CD4-positive, alpha-beta T cell (primary cell): ENCODE measurements at regions not wholly inside any gene's neighbourhood (a gene's known extent, or its start where the extent isn't known, plus 50 kb on each side); places are given as distances from the start of the nearest gene placed in this dataset.

Experiments
- ATAC-seq: fragments of 200-7000 bp; cut with Tn5 transposase; one replicate; pipeline ENCODE4 v1.10.0; 2022; ENCODE audit warnings: mild to moderate bottlenecking; ENCODE audit not compliant: poor library complexity
- CTCF ChIA-PET: fragments of 350-600 bp; sonication (Branson Sonifier 250); formaldehyde crosslinking; loops from one replicate; lab custom pipeline; 2021; ENCODE audit warnings: antibody characterized with exemption, inconsistent platforms; lab: Charles Lee
- POLR2A ChIA-PET: fragments of 350-600 bp; sonication (Branson Sonifier 250); formaldehyde crosslinking; loops from one replicate; lab custom pipeline; 2021; ENCODE audit warnings: antibody characterized with exemption, inconsistent platforms; lab: Charles Lee
- DNase-seq, 14 experiments: peaks; one replicate each; pipeline ENCODE4 v3.0.0-alpha.2; 2013 to 2020; ENCODE audit warnings: mixed read lengths in 2 of 14
- H3K27ac ChIP-seq, 2 donors: one replicate each; pipeline versions ENCODE4 v1.5.1 to v1.7.0; 2013; ENCODE audit warnings: low read length in 2 of 2, low read depth in 1 of 2, mild to moderate bottlenecking in 1 of 2
- H3K27me3 ChIP-seq, 2 experiments: 1 replicate in 1 of 2; 2 replicates in 1 of 2; pipeline versions ENCODE4 v1.6.1 to v1.7.0; 2013; ENCODE audit warnings: low read length in 2 of 2, control low read depth in 1 of 2, mild to moderate bottlenecking in 1 of 2, moderate library complexity in 1 of 2; ENCODE audit not compliant: insufficient read depth in 2 of 2, control insufficient read depth in 1 of 2
- H3K36me3 ChIP-seq: one replicate; pipeline ENCODE4 v1.6.1; 2013; ENCODE audit warnings: low read length, control low read depth; ENCODE audit not compliant: insufficient read depth
- H3K4me1 ChIP-seq: one replicate; pipeline ENCODE4 v1.6.1; 2013; ENCODE audit warnings: low read length, control low read depth; ENCODE audit not compliant: insufficient read depth
- H3K4me3 ChIP-seq: one replicate; pipeline ENCODE4 v1.5.1; 2013; ENCODE audit warnings: mild to moderate bottlenecking, low read length, moderate library complexity
- H3K9me3 ChIP-seq, 2 experiments: 1 replicate in 1 of 2; 2 replicates in 1 of 2; pipeline versions ENCODE4 v1.6.1 to v1.7.0; 2013; ENCODE audit warnings: low read length in 2 of 2, mild to moderate bottlenecking in 2 of 2, control low read depth in 1 of 2, moderate library complexity in 1 of 2; ENCODE audit not compliant: control insufficient read depth in 1 of 2, insufficient read depth in 1 of 2
- H3K27ac Mint-ChIP-seq: one replicate; pipeline ENCODE4 v1.8.0; 2020; ENCODE audit warnings: mixed read lengths
- H3K27me3 Mint-ChIP-seq: one replicate; pipeline ENCODE4 v1.8.0; 2021; ENCODE audit warnings: mixed read lengths
- H3K36me3 Mint-ChIP-seq: one replicate; pipeline ENCODE4 v1.8.0; 2021; ENCODE audit warnings: low read depth, mixed read lengths
- H3K4me1 Mint-ChIP-seq: one replicate; pipeline ENCODE4 v1.8.0; 2021; ENCODE audit warnings: low read depth, mixed read lengths
- H3K4me3 Mint-ChIP-seq: one replicate; pipeline ENCODE4 v1.8.0; 2020; ENCODE audit warnings: mild to moderate bottlenecking, mixed read lengths
- H3K9me3 Mint-ChIP-seq: one replicate; pipeline ENCODE4 v1.8.0; 2020; ENCODE audit warnings: mixed read lengths
- CTCF ChIP-seq: fragments of 200-600 bp; IDR thresholded peaks from one replicate; pipeline ENCODE4 v1.8.0; 2022; ENCODE audit warnings: antibody characterized with exemption, mild to moderate bottlenecking
- intact Hi-C, 2 experiments: fragments of 100-400 bp; cut with DNase I in 1 of 2; cut with micrococcal nuclease in 1 of 2; formaldehyde crosslinking; loops; one replicate each; pipeline versions ENCODE4 v1.15.1 to v1.9.0; 2023 to 2025; cut with DNase I, micrococcal nuclease

- Histone ChIP-seq H3K4me1 (no peaks in the 10 kb centered on the region), H3K36me3 (no peaks in the 10 kb centered on the region), H3K27me3 (peaks cover 0 to 3% of the 10 kb centered on the region in 2 experiments), H3K9me3 (no peaks in the 10 kb centered on the region), H3K27ac (no peak overlapping the region), H3K4me3 (no peak overlapping the region)
- Mint-ChIP-seq H3K4me1 (no peaks in the 10 kb centered on the region), H3K9me3 (no peaks in the 10 kb centered on the region), H3K27ac (no peak overlapping the region), H3K4me3 (no peak overlapping the region), H3K27me3 (peaks cover 25% of the 10 kb centered on the region), H3K36me3 (no peaks in the 10 kb centered on the region)
- ChIA-PET CTCF (no interaction called here), POLR2A (no interaction called here)
- no peak for DNase-seq
- TF ChIP-seq CTCF: no peak
- intact Hi-C loops: no loop called here
- no peak for ATAC-seq
These were observed 319.3 kb upstream of the UBE2E3 start for GRCh38 chr2:180660881-180661685.

- Mint-ChIP-seq H3K4me1 (no peaks in the 10 kb centered on the region), H3K27ac (no peak overlapping the region), H3K27me3 (peaks cover 25% of the 10 kb centered on the region), H3K36me3 (no peaks in the 10 kb centered on the region), H3K9me3 (no peaks in the 10 kb centered on the region), H3K4me3 (no peak overlapping the region)
- Histone ChIP-seq H3K4me1 (no peaks in the 10 kb centered on the region), H3K27me3 (no peaks in the 10 kb centered on the region), H3K4me3 (no peak overlapping the region), H3K9me3 (no peaks in the 10 kb centered on the region), H3K27ac (no peak overlapping the region), H3K36me3 (no peaks in the 10 kb centered on the region)
- ChIA-PET POLR2A (no interaction called here), CTCF (no interaction called here)
- DNase-seq: no peak
- intact Hi-C loops: no loop called here
- no peak for TF ChIP-seq CTCF
- ATAC-seq: no peak
These were observed 320.2 kb upstream of the UBE2E3 start for GRCh38 chr2:180660207-180660606.

- no peaks in the 10 kb centered on the region for H3K27me3 ChIP-seq
- H3K9me3 Mint-ChIP-seq: no peaks in the 10 kb centered on the region
- POLR2A ChIA-PET: no interaction called here
- no peak for ATAC-seq
- no peaks in the 10 kb centered on the region for H3K36me3 ChIP-seq
- no peak for DNase-seq
- CTCF ChIA-PET: no interaction called here
- no peaks in the 10 kb centered on the region for H3K4me1 ChIP-seq
- H3K27me3 Mint-ChIP-seq: peaks cover 14% of the 10 kb centered on the region
- H3K4me3 Mint-ChIP-seq: no peak overlapping the region
- intact Hi-C loops: no loop called here
- H3K27ac ChIP-seq: no peak overlapping the region
- H3K9me3 ChIP-seq: no peaks in the 10 kb centered on the region
- TF ChIP-seq CTCF: no peak
- H3K4me1 Mint-ChIP-seq: no peaks in the 10 kb centered on the region
- H3K36me3 Mint-ChIP-seq: no peaks in the 10 kb centered on the region
- H3K27ac Mint-ChIP-seq: no peak overlapping the region
- H3K4me3 ChIP-seq: no peak overlapping the region
These were observed 323.4 kb upstream of the UBE2E3 start for GRCh38 chr2:180657054-180657453.
